Prostate gland (tissue), 2 donors: ENCODE measurements at regions not wholly inside any gene's neighbourhood (a gene's known extent, or its start where the extent isn't known, plus 50 kb on each side); places are given as distances from the start of the nearest gene placed in this dataset.

ENCODE experiments used
- POLR2A ChIP-seq: fragments of 450-650 bp; IDR thresholded peaks from one replicate; pipeline ENCODE4 v1.6.1; 2016; ENCODE audit warnings: antibody characterized with exemption, mild to moderate bottlenecking
- POLR2AphosphoS5 ChIP-seq: sonication (generic); formaldehyde crosslinking; IDR thresholded peaks from one replicate; pipeline ENCODE4 v1.6.1; 2017; ENCODE audit warnings: antibody characterized with exemption
- TF ChIP-seq, protein P1 (sequence below), 4 experiments: fragments of 200-600 bp in 2 of 4; fragments of 450-650 bp in 2 of 4; sonication (generic) in 2 of 4; IDR thresholded peaks; 1 replicate in 3 of 4; 2 replicates in 1 of 4; pipeline ENCODE4 v1.5.1; 2016 to 2019; ENCODE audit warnings: antibody characterized with exemption in 4 of 4, mild to moderate bottlenecking in 2 of 4, moderate library complexity in 2 of 4

DNA sequence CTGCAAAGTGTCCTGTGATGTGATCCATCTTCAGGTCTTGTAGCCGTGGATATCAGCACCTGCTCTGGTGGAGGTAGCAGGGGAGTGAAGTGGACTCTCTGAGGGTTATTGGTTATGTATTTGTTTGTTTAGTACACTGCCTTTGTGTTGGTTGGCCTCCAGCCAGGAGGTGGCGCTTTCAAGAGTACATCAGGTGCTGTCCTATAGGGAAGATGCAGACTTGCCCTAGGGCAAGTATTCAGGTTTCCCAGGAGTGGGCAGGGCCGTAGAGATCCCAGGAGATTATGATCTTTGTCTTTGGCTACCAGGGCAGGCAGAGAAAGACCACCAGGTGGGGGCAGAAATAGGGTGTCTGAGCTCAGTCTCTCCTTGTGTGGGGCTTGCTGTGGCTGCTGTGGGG lies 411.8 kb downstream of the SOX11 start:
- TF ChIP-seq, protein P1, sequence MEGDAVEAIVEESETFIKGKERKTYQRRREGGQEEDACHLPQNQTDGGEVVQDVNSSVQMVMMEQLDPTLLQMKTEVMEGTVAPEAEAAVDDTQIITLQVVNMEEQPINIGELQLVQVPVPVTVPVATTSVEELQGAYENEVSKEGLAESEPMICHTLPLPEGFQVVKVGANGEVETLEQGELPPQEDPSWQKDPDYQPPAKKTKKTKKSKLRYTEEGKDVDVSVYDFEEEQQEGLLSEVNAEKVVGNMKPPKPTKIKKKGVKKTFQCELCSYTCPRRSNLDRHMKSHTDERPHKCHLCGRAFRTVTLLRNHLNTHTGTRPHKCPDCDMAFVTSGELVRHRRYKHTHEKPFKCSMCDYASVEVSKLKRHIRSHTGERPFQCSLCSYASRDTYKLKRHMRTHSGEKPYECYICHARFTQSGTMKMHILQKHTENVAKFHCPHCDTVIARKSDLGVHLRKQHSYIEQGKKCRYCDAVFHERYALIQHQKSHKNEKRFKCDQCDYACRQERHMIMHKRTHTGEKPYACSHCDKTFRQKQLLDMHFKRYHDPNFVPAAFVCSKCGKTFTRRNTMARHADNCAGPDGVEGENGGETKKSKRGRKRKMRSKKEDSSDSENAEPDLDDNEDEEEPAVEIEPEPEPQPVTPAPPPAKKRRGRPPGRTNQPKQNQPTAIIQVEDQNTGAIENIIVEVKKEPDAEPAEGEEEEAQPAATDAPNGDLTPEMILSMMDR (IDR thresholded peaks at IDR 0.05) = no peak
- TF ChIP-seq POLR2A (no peak), POLR2AphosphoS5 (no peak)
